Sigmoid colon (tissue), 6 donors: ENCODE measurements at regions not wholly inside any gene's neighbourhood (a gene's known extent, or its start where the extent isn't known, plus 50 kb on each side); places are given as distances from the start of the nearest gene placed in this dataset.
"Not testable (repeated sequence)": the region's sequence is repeated elsewhere in the genome, so short reads cannot be mapped to it uniquely, and the experiment has no call there.

ENCODE experiments used
- DNase-seq: peaks from one replicate; pipeline ENCODE4 v3.0.0-alpha.2; 2019
- H3K27ac ChIP-seq, 4 donors: fragments of 200-600 bp; sonication (generic); one replicate each; pipeline ENCODE4 v1.5.1; 2016 to 2019; ENCODE audit warnings: mild to moderate bottlenecking in 1 of 4
- H3K27me3 ChIP-seq, 3 donors: fragments of 200-600 bp; sonication (generic); one replicate each; pipeline ENCODE4 v1.5.1; 2019; ENCODE audit warnings: mild to moderate bottlenecking in 1 of 3
- H3K36me3 ChIP-seq, 4 donors: fragments of 200-600 bp; sonication (generic); one replicate each; pipeline ENCODE4 v1.5.1; 2016 to 2019
- H3K4me1 ChIP-seq, 4 donors: fragments of 200-600 bp; sonication (generic); one replicate each; pipeline ENCODE4 v1.5.1; 2017 to 2019
- H3K4me3 ChIP-seq, 4 donors: fragments of 200-600 bp; sonication (generic); one replicate each; pipeline ENCODE4 v1.5.1; 2017 to 2019; ENCODE audit warnings: mild to moderate bottlenecking in 2 of 4, moderate library complexity in 1 of 4
- H3K9me3 ChIP-seq, 4 donors: fragments of 200-600 bp in 3 of 4; sonication (generic) in 3 of 4; one replicate each; pipeline versions ENCODE4 v1.5.1 to v1.6.1; 2013 to 2019
- CTCF ChIP-seq, 4 experiments: fragments of 450-650 bp in 3 of 4; fragments of 200-600 bp in 1 of 4; IDR thresholded peaks; one replicate each; pipeline ENCODE4 v1.5.1; 2016 to 2019; ENCODE audit warnings: antibody characterized with exemption in 4 of 4, mild to moderate bottlenecking in 3 of 4, moderate library complexity in 2 of 4
- EP300 ChIP-seq, 4 donors: sonication (generic); formaldehyde crosslinking; IDR thresholded peaks; one replicate each; pipeline ENCODE4 v1.6.1; 2017; ENCODE audit warnings: antibody characterized with exemption in 4 of 4
- POLR2A ChIP-seq, 2 donors: fragments of 450-650 bp; IDR thresholded peaks; one replicate each; pipeline ENCODE4 v1.6.1; 2016; ENCODE audit warnings: antibody characterized with exemption in 2 of 2, mild to moderate bottlenecking in 2 of 2, moderate library complexity in 2 of 2
- POLR2AphosphoS5 ChIP-seq, 4 donors: sonication (generic); formaldehyde crosslinking; IDR thresholded peaks; one replicate each; pipeline ENCODE4 v1.6.1; 2017; ENCODE audit warnings: antibody characterized with exemption in 4 of 4
- WGBS, 2 donors: extraction: QIAGEN DNeasy Blood & Tissue Kit; methylation state at CpG; one replicate each; pipeline ENCODE4 v1.1.7; 2013; 5-methylcytosine and 5-hydroxymethylcytosine counted together
- intact Hi-C: fragments of 100-400 bp; cut with DNase I; formaldehyde crosslinking; loops from one replicate; pipeline ENCODE4 v1.15.1; 2023
- donor health status: healthy with polysubstance abuse.
- donor health status: healthy.

- peak; percentile 70 for DNase-seq
- peaks cover 0 to 26% (median 19%) of the 10 kb centered on the region in 4 donors for H3K4me1 ChIP-seq
- H3K27ac ChIP-seq = peak overlapping the region; percentile 57 to 77 (median 64)
- no peaks in the 10 kb centered on the region for H3K36me3 ChIP-seq
- H3K9me3 ChIP-seq = no peaks in the 10 kb centered on the region
- intact Hi-C loops = loop anchor here (10.0 kb wide), 1 partner anchor 120 kb away; the partner anchor contains the start of gene CTNNA1
- TF ChIP-seq POLR2A (IDR thresholded peaks at IDR 0.05) (no peak), CTCF (IDR thresholded peaks at IDR 0.05) (peak in 1 of 4 experiments; percentile 12), POLR2AphosphoS5 (IDR thresholded peaks at IDR 0.05) (peak; percentile 49 to 69 (median 58)), EP300 (IDR thresholded peaks at IDR 0.05) (no peak)
- H3K27me3 ChIP-seq = no peaks in the 10 kb centered on the region
- H3K4me3 ChIP-seq = no peak overlapping the region
- 68 to 74% methylated on average over 3 of the region's 3 CpGs for WGBS, 2 donors
Measured at GRCh38 chr5:138635265-138635664, 60.1 kb upstream of the HSPA9 start.

GRCh38 chr5:138634804-138635203 lies 59.6 kb upstream of the HSPA9 start:
- intact Hi-C loops = loop anchor here (10.0 kb wide), 1 partner anchor 120 kb away; the partner anchor contains the start of gene CTNNA1
- peak overlapping the region; percentile 57 to 77 (median 64) for H3K27ac ChIP-seq
- H3K27me3 ChIP-seq, H3K4me3 ChIP-seq, H3K36me3 ChIP-seq, H3K9me3 ChIP-seq, DNase-seq: not testable (repeated sequence)
- 85 to 86% methylated on average over 4 of the region's 4 CpGs for WGBS, 2 donors
- peaks cover 0 to 26% (median 19%) of the 10 kb centered on the region in 4 donors for H3K4me1 ChIP-seq

- H3K4me1 ChIP-seq = peaks cover 0 to 26% (median 19%) of the 10 kb centered on the region in 4 donors
- intact Hi-C loops = loop anchor here (2.0 to 10.0 kb wide), 2 partner anchors 54 to 122 kb away; partner anchors contain the start of gene CTNNA1
- no peaks in the 10 kb centered on the region for H3K36me3 ChIP-seq
- no peak overlapping the region for H3K4me3 ChIP-seq
- no peaks in the 10 kb centered on the region for H3K27me3 ChIP-seq
- WGBS, 2 donors = 50 to 52% methylated on average over 17 of the region's 17 CpGs
- no peak overlapping the region for H3K27ac ChIP-seq
- TF ChIP-seq POLR2A (IDR thresholded peaks at IDR 0.05) = no peak
- no peak for TF ChIP-seq POLR2AphosphoS5 (IDR thresholded peaks at IDR 0.05)
- TF ChIP-seq EP300 (IDR thresholded peaks at IDR 0.05) = no peak
- TF ChIP-seq CTCF (IDR thresholded peaks at IDR 0.05) = peak in 1 of 4 experiments; percentile 19
- DNase-seq = peak; percentile 80
- H3K9me3 ChIP-seq = no peaks in the 10 kb centered on the region
Measured at GRCh38 chr5:138632900-138633489, 57.8 kb upstream of the HSPA9 start.

- Histone ChIP-seq H3K4me1 (peaks cover 0 to 26% (median 19%) of the 10 kb centered on the region in 4 donors), H3K4me3 (no peak overlapping the region), H3K27me3 (no peaks in the 10 kb centered on the region), H3K9me3 (no peaks in the 10 kb centered on the region), H3K27ac (no peak overlapping the region), H3K36me3 (no peaks in the 10 kb centered on the region)
- TF ChIP-seq POLR2AphosphoS5 (IDR thresholded peaks at IDR 0.05) = no peak
- DNase-seq = peak; percentile 46
- WGBS, 2 donors = 92% methylated on average over 5 of the region's 5 CpGs
- intact Hi-C loops = loop anchor here (10.0 kb wide), 1 partner anchor 123 kb away; the partner anchor contains the start of gene CTNNA1
Measured at GRCh38 chr5:138631096-138631928, 56.1 kb upstream of the HSPA9 start.

GRCh38 chr5:138629392-138629791 lies 54.2 kb upstream of the HSPA9 start:
- Histone ChIP-seq H3K36me3 (no peaks in the 10 kb centered on the region), H3K4me1 (peaks cover 0 to 11% (median 4%) of the 10 kb centered on the region in 4 donors), H3K9me3 (no peaks in the 10 kb centered on the region), H3K27me3 (no peaks in the 10 kb centered on the region), H3K27ac (no peak overlapping the region), H3K4me3 (no peak overlapping the region)
- WGBS, 2 donors = 80 to 88% methylated on average over 3 of the region's 3 CpGs
- DNase-seq = no peak
- TF ChIP-seq POLR2A (IDR thresholded peaks at IDR 0.05) (no peak), CTCF (IDR thresholded peaks at IDR 0.05) (no peak), POLR2AphosphoS5 (IDR thresholded peaks at IDR 0.05) (no peak), EP300 (IDR thresholded peaks at IDR 0.05) (no peak)
- intact Hi-C loops = no loop called here
